WTC11 (cell line): ENCODE measurements at regions not wholly inside any gene's neighbourhood (a gene's known extent, or its start where the extent isn't known, plus 50 kb on each side); places are given as distances from the start of the nearest gene placed in this dataset.

Experiments used
- ATAC-seq: fragments of 200-7000 bp; cut with Tn5 transposase; 2 replicates; pipeline ENCODE4 v1.10.0; 2021; ENCODE audit warnings: mild to moderate bottlenecking, moderate library complexity
- CTCF ChIA-PET: fragments of 300-600 bp; sonication (Branson Sonifier 250); formaldehyde crosslinking; loops from one replicate; lab custom pipeline; 2021; ENCODE audit warnings: antibody characterized with exemption; lab: Charles Lee
- POLR2A ChIA-PET: fragments of 350-600 bp; sonication (Branson Sonifier 250); formaldehyde crosslinking; loops from one replicate; lab custom pipeline; 2021; ENCODE audit warnings: antibody characterized with exemption; lab: Charles Lee
- DNase-seq: peaks from one replicate; pipeline ENCODE4 v3.0.0; 2021; ENCODE audit warnings: low spot score
- H3K27ac Mint-ChIP-seq: 2 replicates; pipeline ENCODE4 v1.8.0; 2021; ENCODE audit warnings: mixed read lengths
- H3K27me3 Mint-ChIP-seq: 2 replicates; pipeline ENCODE4 v1.8.0; 2021; ENCODE audit warnings: low read depth, mild to moderate bottlenecking, moderate library complexity, mixed read lengths
- H3K36me3 Mint-ChIP-seq: 2 replicates; pipeline ENCODE4 v1.8.0; 2021; ENCODE audit warnings: mixed read lengths
- H3K4me1 Mint-ChIP-seq: 2 replicates; pipeline ENCODE4 v1.8.0; 2022; ENCODE audit warnings: mixed read lengths
- H3K4me3 Mint-ChIP-seq: 2 replicates; pipeline ENCODE4 v1.8.0; 2021; ENCODE audit warnings: mild to moderate bottlenecking, moderate library complexity, mixed read lengths
- H3K9me3 Mint-ChIP-seq: 2 replicates; pipeline ENCODE4 v1.8.0; 2021; ENCODE audit warnings: mixed read lengths
- CBFB ChIP-seq: sonication (generic); formaldehyde crosslinking; IDR thresholded peaks from 2 replicates; pipeline ENCODE4 v1.8.1; 2022; ENCODE audit warnings: mild to moderate bottlenecking, low read depth, missing genetic modification reagents
- EMX1 ChIP-seq: fragments of 250-450 bp; sonication (Bioruptor Pico); IDR thresholded peaks from 2 replicates; pipeline ENCODE4 v1.8.0; 2021; ENCODE audit warnings: mild to moderate bottlenecking
- ESRRA ChIP-seq: sonication (generic); formaldehyde crosslinking; IDR thresholded peaks from 2 replicates; pipeline ENCODE4 v1.8.1; 2022; ENCODE audit warnings: mild to moderate bottlenecking, missing genetic modification reagents, borderline replicate concordance
- ETV6 ChIP-seq: sonication (generic); formaldehyde crosslinking; IDR thresholded peaks from 2 replicates; pipeline ENCODE4 v1.8.1; 2022; ENCODE audit warnings: mild to moderate bottlenecking, missing genetic modification reagents
- FOXJ3 ChIP-seq: sonication (generic); formaldehyde crosslinking; IDR thresholded peaks from 2 replicates; pipeline ENCODE4 v1.9.0; 2021; ENCODE audit warnings: missing genetic modification reagents, mild to moderate bottlenecking, borderline replicate concordance
- GRHL2 ChIP-seq: fragments of 250-450 bp; sonication (Bioruptor Pico); IDR thresholded peaks from 2 replicates; pipeline ENCODE4 v1.8.0; 2022; ENCODE audit warnings: mild to moderate bottlenecking, moderate library complexity; ENCODE audit not compliant: insufficient replicate concordance, severe bottlenecking
- GTF2I ChIP-seq: fragments of 250-450 bp; sonication (Bioruptor Pico); conservative IDR thresholded peaks from 2 replicates; pipeline ENCODE4 v1.4.0; 2021; ENCODE audit warnings: mild to moderate bottlenecking
- OVOL2 ChIP-seq: fragments of 250-450 bp; sonication (Bioruptor Pico); IDR thresholded peaks from 2 replicates; pipeline ENCODE4 v1.9.0; 2021; ENCODE audit warnings: mild to moderate bottlenecking, borderline replicate concordance
- RELA ChIP-seq: sonication (generic); formaldehyde crosslinking; IDR thresholded peaks from 2 replicates; pipeline ENCODE4 v1.8.1; 2022; ENCODE audit warnings: missing genetic modification reagents, mild to moderate bottlenecking, borderline replicate concordance
- RORB ChIP-seq: fragments of 250-450 bp; sonication (Bioruptor Pico); IDR thresholded peaks from 2 replicates; pipeline ENCODE4 v1.9.0; 2021; ENCODE audit warnings: mild to moderate bottlenecking
- TCF7 ChIP-seq: sonication (generic); formaldehyde crosslinking; IDR thresholded peaks from 2 replicates; pipeline ENCODE4 v1.8.0; 2022; ENCODE audit warnings: mild to moderate bottlenecking, low read depth, missing genetic modification reagents, moderate library complexity
- TP53 ChIP-seq: sonication (generic); formaldehyde crosslinking; IDR thresholded peaks from 2 replicates; pipeline ENCODE4 v1.8.1; 2023; ENCODE audit warnings: mild to moderate bottlenecking, missing genetic modification reagents
- ZNF219 ChIP-seq: sonication (generic); formaldehyde crosslinking; IDR thresholded peaks from 2 replicates; pipeline ENCODE4 v1.8.0; 2023; ENCODE audit warnings: missing genetic modification reagents, mild to moderate bottlenecking, borderline replicate concordance
- ZNF232 ChIP-seq: sonication (generic); formaldehyde crosslinking; IDR thresholded peaks from 2 replicates; pipeline ENCODE4 v1.8.0; 2022; ENCODE audit warnings: mild to moderate bottlenecking, missing genetic modification reagents
- ZNF317 ChIP-seq: sonication (generic); formaldehyde crosslinking; IDR thresholded peaks from 2 replicates; pipeline ENCODE4 v1.8.1; 2023; ENCODE audit warnings: low read depth, mild to moderate bottlenecking, moderate library complexity, missing genetic modification reagents, borderline replicate concordance
- TF ChIP-seq, protein P1 (sequence below): fragments of 250-450 bp; sonication (Bioruptor Pico); IDR thresholded peaks from 2 replicates; pipeline ENCODE4 v1.8.0; 2021; ENCODE audit warnings: mild to moderate bottlenecking
- TF ChIP-seq, protein P2 (sequence below): sonication (generic); formaldehyde crosslinking; IDR thresholded peaks from 2 replicates; pipeline ENCODE4 v1.8.1; 2022; ENCODE audit warnings: mild to moderate bottlenecking, missing genetic modification reagents, moderate library complexity, borderline replicate concordance
- TF ChIP-seq, protein P3 (sequence below): sonication (generic); formaldehyde crosslinking; IDR thresholded peaks from 2 replicates; pipeline ENCODE4 v1.8.1; 2023; ENCODE audit warnings: mild to moderate bottlenecking, moderate library complexity, missing genetic modification reagents
- TF ChIP-seq, protein P4 (sequence below): fragments of 250-450 bp; sonication (Bioruptor Pico); IDR thresholded peaks from 2 replicates; pipeline ENCODE4 v1.9.0; 2021; ENCODE audit warnings: moderate library complexity, mild to moderate bottlenecking, inconsistent platforms, borderline replicate concordance
- TF ChIP-seq, protein P5 (sequence below): fragments of 250-450 bp; sonication (Bioruptor Pico); IDR thresholded peaks from 2 replicates; pipeline ENCODE4 v1.9.0; 2021; ENCODE audit warnings: mild to moderate bottlenecking, borderline replicate concordance
- TF ChIP-seq, protein P6 (sequence below): sonication (generic); formaldehyde crosslinking; IDR thresholded peaks from 2 replicates; pipeline ENCODE4 v1.8.0; 2023; ENCODE audit warnings: mild to moderate bottlenecking, missing genetic modification reagents
- TF ChIP-seq, protein P7 (sequence below): fragments of 250-450 bp; sonication (Bioruptor Pico); IDR thresholded peaks from 2 replicates; pipeline ENCODE4 v1.9.0; 2021; ENCODE audit warnings: mild to moderate bottlenecking

DNA sequence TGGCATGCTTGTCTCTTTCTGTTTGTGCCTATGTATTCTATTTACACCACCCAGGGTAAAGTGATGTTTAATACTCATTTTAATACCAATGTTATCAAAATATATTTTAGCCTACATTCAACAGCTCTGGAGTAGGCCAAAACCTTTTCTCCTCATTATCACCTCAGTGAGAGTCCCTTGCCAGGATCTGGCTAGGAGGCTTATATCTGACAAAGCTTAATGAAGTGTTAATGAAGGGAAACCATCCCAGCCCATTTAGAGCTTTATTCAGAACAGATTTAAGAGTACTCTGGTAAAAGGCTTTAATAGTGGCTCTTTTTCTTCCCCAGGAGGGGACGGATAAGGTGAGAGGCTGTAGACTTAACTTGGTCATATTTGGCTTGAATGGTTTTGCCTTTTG lies 137.6 kb downstream of the GRIN2B start:
- no peak for TF ChIP-seq ZNF317 (CRISPR knock-in tag)
- TF ChIP-seq ZNF232: no peak
- no peak for TF ChIP-seq OVOL2 (CRISPR knock-in tag)
- no peak for TF ChIP-seq TP53
- TF ChIP-seq, protein P1, sequence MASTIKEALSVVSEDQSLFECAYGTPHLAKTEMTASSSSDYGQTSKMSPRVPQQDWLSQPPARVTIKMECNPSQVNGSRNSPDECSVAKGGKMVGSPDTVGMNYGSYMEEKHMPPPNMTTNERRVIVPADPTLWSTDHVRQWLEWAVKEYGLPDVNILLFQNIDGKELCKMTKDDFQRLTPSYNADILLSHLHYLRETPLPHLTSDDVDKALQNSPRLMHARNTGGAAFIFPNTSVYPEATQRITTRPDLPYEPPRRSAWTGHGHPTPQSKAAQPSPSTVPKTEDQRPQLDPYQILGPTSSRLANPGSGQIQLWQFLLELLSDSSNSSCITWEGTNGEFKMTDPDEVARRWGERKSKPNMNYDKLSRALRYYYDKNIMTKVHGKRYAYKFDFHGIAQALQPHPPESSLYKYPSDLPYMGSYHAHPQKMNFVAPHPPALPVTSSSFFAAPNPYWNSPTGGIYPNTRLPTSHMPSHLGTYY: no peak
- TF ChIP-seq FOXJ3: no peak
- TF ChIP-seq GTF2I (CRISPR knock-in tag): no peak
- TF ChIP-seq ETV6 (CRISPR knock-in tag): no peak
- no peak for TF ChIP-seq GRHL2 (CRISPR knock-in tag)
- Mint-ChIP-seq H3K9me3 (no peaks in the 10 kb centered on the region), H3K4me1 (no peaks in the 10 kb centered on the region), H3K27me3 (peaks cover 5% of the 10 kb centered on the region; the same call in 1 of the 2 replicates), H3K27ac (no peak overlapping the region), H3K4me3 (no peak overlapping the region), H3K36me3 (no peaks in the 10 kb centered on the region)
- DNase-seq: no peak
- POLR2A ChIA-PET: no interaction called here
- CTCF ChIA-PET: interaction anchor here (1.2 to 1.9 kb wide), 2 partner anchors 20 to 138 kb away, joined by 3 to 8 read pairs; no protein-coding TSS in a partner anchor
- ATAC-seq: no peak

DNA sequence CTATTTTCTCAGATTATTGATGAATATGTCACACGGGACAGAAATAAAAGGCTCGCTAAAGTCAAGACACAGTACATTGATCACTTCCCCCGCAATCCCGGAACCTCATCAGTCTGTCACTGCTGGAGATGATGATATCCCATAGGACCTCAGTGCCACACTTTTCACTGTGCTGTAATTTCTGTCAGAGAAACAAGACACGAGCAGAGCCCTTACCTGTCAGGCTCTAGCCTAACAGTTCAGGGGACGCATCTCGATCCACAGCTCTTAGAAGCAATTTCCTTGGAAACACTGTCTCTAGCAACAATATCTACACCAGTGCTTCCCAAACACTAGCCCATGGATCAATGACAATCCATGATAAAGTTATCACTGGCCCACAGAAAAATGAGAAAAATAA lies 140.0 kb downstream of the GRIN2B start:
- DNase-seq (no peak), ATAC-seq (no peak)
- Mint-ChIP-seq H3K4me3 (no peak overlapping the region), H3K27me3 (no peaks in the 10 kb centered on the region), H3K9me3 (no peaks in the 10 kb centered on the region), H3K27ac (no peak overlapping the region), H3K36me3 (no peaks in the 10 kb centered on the region), H3K4me1 (no peaks in the 10 kb centered on the region)
- ChIA-PET POLR2A (no interaction called here), CTCF (interaction anchor here (1.3 kb wide), 1 partner anchor 586 kb away, joined by 3 read pairs; no protein-coding TSS in a partner anchor)
- TF ChIP-seq EMX1 (CRISPR knock-in tag) (no peak), CBFB (CRISPR knock-in tag) (no peak), ZNF219 (CRISPR knock-in tag) (no peak), TCF7 (no peak), ZNF317 (CRISPR knock-in tag) (no peak), RELA (CRISPR knock-in tag) (no peak), OVOL2 (CRISPR knock-in tag) (no peak), ESRRA (no peak), RORB (CRISPR knock-in tag) (no peak)
- TF ChIP-seq, protein P2, sequence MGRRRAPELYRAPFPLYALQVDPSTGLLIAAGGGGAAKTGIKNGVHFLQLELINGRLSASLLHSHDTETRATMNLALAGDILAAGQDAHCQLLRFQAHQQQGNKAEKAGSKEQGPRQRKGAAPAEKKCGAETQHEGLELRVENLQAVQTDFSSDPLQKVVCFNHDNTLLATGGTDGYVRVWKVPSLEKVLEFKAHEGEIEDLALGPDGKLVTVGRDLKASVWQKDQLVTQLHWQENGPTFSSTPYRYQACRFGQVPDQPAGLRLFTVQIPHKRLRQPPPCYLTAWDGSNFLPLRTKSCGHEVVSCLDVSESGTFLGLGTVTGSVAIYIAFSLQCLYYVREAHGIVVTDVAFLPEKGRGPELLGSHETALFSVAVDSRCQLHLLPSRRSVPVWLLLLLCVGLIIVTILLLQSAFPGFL (CRISPR knock-in tag): no peak
- TF ChIP-seq, protein P3, sequence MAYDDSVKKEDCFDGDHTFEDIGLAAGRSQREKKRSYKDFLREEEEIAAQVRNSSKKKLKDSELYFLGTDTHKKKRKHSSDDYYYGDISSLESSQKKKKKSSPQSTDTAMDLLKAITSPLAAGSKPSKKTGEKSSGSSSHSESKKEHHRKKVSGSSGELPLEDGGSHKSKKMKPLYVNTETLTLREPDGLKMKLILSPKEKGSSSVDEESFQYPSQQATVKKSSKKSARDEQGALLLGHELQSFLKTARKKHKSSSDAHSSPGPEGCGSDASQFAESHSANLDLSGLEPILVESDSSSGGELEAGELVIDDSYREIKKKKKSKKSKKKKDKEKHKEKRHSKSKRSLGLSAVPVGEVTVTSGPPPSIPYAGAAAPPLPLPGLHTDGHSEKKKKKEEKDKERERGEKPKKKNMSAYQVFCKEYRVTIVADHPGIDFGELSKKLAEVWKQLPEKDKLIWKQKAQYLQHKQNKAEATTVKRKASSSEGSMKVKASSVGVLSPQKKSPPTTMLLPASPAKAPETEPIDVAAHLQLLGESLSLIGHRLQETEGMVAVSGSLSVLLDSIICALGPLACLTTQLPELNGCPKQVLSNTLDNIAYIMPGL (CRISPR knock-in tag): no peak
- TF ChIP-seq, protein P4, sequence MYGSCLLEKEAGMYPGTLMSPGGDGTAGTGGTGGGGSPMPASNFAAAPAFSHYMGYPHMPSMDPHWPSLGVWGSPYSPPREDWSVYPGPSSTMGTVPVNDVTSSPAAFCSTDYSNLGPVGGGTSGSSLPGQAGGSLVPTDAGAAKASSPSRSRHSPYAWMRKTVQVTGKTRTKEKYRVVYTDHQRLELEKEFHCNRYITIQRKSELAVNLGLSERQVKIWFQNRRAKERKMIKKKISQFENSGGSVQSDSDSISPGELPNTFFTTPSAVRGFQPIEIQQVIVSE (CRISPR knock-in tag): no peak
- TF ChIP-seq, protein P5, sequence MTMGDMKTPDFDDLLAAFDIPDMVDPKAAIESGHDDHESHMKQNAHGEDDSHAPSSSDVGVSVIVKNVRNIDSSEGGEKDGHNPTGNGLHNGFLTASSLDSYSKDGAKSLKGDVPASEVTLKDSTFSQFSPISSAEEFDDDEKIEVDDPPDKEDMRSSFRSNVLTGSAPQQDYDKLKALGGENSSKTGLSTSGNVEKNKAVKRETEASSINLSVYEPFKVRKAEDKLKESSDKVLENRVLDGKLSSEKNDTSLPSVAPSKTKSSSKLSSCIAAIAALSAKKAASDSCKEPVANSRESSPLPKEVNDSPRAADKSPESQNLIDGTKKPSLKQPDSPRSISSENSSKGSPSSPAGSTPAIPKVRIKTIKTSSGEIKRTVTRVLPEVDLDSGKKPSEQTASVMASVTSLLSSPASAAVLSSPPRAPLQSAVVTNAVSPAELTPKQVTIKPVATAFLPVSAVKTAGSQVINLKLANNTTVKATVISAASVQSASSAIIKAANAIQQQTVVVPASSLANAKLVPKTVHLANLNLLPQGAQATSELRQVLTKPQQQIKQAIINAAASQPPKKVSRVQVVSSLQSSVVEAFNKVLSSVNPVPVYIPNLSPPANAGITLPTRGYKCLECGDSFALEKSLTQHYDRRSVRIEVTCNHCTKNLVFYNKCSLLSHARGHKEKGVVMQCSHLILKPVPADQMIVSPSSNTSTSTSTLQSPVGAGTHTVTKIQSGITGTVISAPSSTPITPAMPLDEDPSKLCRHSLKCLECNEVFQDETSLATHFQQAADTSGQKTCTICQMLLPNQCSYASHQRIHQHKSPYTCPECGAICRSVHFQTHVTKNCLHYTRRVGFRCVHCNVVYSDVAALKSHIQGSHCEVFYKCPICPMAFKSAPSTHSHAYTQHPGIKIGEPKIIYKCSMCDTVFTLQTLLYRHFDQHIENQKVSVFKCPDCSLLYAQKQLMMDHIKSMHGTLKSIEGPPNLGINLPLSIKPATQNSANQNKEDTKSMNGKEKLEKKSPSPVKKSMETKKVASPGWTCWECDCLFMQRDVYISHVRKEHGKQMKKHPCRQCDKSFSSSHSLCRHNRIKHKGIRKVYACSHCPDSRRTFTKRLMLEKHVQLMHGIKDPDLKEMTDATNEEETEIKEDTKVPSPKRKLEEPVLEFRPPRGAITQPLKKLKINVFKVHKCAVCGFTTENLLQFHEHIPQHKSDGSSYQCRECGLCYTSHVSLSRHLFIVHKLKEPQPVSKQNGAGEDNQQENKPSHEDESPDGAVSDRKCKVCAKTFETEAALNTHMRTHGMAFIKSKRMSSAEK (CRISPR knock-in tag): no peak
- TF ChIP-seq, protein P6, sequence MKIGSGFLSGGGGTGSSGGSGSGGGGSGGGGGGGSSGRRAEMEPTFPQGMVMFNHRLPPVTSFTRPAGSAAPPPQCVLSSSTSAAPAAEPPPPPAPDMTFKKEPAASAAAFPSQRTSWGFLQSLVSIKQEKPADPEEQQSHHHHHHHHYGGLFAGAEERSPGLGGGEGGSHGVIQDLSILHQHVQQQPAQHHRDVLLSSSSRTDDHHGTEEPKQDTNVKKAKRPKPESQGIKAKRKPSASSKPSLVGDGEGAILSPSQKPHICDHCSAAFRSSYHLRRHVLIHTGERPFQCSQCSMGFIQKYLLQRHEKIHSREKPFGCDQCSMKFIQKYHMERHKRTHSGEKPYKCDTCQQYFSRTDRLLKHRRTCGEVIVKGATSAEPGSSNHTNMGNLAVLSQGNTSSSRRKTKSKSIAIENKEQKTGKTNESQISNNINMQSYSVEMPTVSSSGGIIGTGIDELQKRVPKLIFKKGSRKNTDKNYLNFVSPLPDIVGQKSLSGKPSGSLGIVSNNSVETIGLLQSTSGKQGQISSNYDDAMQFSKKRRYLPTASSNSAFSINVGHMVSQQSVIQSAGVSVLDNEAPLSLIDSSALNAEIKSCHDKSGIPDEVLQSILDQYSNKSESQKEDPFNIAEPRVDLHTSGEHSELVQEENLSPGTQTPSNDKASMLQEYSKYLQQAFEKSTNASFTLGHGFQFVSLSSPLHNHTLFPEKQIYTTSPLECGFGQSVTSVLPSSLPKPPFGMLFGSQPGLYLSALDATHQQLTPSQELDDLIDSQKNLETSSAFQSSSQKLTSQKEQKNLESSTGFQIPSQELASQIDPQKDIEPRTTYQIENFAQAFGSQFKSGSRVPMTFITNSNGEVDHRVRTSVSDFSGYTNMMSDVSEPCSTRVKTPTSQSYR (CRISPR knock-in tag): no peak
- TF ChIP-seq, protein P7, sequence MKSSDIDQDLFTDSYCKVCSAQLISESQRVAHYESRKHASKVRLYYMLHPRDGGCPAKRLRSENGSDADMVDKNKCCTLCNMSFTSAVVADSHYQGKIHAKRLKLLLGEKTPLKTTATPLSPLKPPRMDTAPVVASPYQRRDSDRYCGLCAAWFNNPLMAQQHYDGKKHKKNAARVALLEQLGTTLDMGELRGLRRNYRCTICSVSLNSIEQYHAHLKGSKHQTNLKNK (CRISPR knock-in tag): no peak
